HEK293 (cell line): ENCODE measurements at regions not wholly inside any gene's neighbourhood (a gene's known extent, or its start where the extent isn't known, plus 50 kb on each side); places are given as distances from the start of the nearest gene placed in this dataset.

Source experiments
- CTCF ChIA-PET: fragments of 350-600 bp; formaldehyde crosslinking; extraction: SDS; loops from one replicate; lab custom pipeline; 2021; ENCODE audit warnings: antibody characterized with exemption; lab: Yijun Ruan, JAX
- POLR2A ChIA-PET: fragments of 300-600 bp; formaldehyde crosslinking; extraction: SDS; loops from one replicate; lab custom pipeline; 2020; ENCODE audit warnings: antibody characterized with exemption, inconsistent platforms; lab: Yijun Ruan, JAX
- H3K27ac ChIP-seq: fragments of 200-500 bp; sonication (Bioruptor generic); 2 replicates; pipeline ENCODE4 v1.5.1; 2014; ENCODE audit warnings: low read depth, low read length, control low read depth, inconsistent platforms; ENCODE audit errors: extremely low read depth
- H3K36me3 ChIP-seq, 2 experiments: fragments of 200-500 bp in 1 of 2; sonication (Bioruptor generic) in 1 of 2; 1 replicate in 1 of 2; 2 replicates in 1 of 2; pipeline ENCODE4 v1.5.1; 2014 to 2017; ENCODE audit warnings: inconsistent platforms in 2 of 2, low read length in 2 of 2; ENCODE audit not compliant: control insufficient read depth in 2 of 2, insufficient read depth in 1 of 2
- H3K4me1 ChIP-seq: fragments of 200-500 bp; sonication (Bioruptor generic); 2 replicates; pipeline ENCODE4 v1.5.1; 2014; ENCODE audit warnings: mild to moderate bottlenecking, low read length, inconsistent platforms; ENCODE audit not compliant: control insufficient read depth, insufficient read depth
- H3K4me3 ChIP-seq: 2 replicates; pipeline ENCODE4 v1.5.1; 2011; ENCODE audit warnings: low read depth, mild to moderate bottlenecking, control low read depth, low read length, moderate library complexity
- H3K9me3 ChIP-seq: fragments of 200-500 bp; sonication (Bioruptor generic); 2 replicates; pipeline ENCODE4 v1.5.1; 2014; ENCODE audit warnings: low read depth, low read length, inconsistent platforms; ENCODE audit not compliant: control insufficient read depth, insufficient read depth
- GFI1B ChIP-seq: fragments of 450-650 bp; formaldehyde crosslinking; IDR thresholded peaks from 2 replicates; pipeline ENCODE4 v1.5.1; 2016; ENCODE audit warnings: missing biosample characterization, missing genetic modification characterization
- GLIS1 ChIP-seq: fragments of 450-650 bp; formaldehyde crosslinking; IDR thresholded peaks from 2 replicates; pipeline ENCODE4 v1.5.1; 2016; ENCODE audit warnings: missing biosample characterization, missing genetic modification characterization
- MZF1 ChIP-seq: fragments of 450-650 bp; formaldehyde crosslinking; IDR thresholded peaks from 2 replicates; pipeline ENCODE4 v1.5.1; 2017; ENCODE audit warnings: missing biosample characterization, missing genetic modification characterization, borderline replicate concordance
- OSR2 ChIP-seq: fragments of 450-650 bp; formaldehyde crosslinking; IDR thresholded peaks from 2 replicates; pipeline ENCODE4 v1.5.1; 2016; ENCODE audit warnings: missing biosample characterization, missing genetic modification characterization
- SP3 ChIP-seq: fragments of 450-650 bp; formaldehyde crosslinking; IDR thresholded peaks from 2 replicates; pipeline ENCODE4 v1.5.1; 2016; ENCODE audit warnings: missing biosample characterization, missing genetic modification characterization
- SP7 ChIP-seq: fragments of 450-650 bp; formaldehyde crosslinking; IDR thresholded peaks from 2 replicates; pipeline ENCODE4 v1.5.1; 2016; ENCODE audit warnings: missing biosample characterization, missing genetic modification characterization
- TRIM28 ChIP-seq: IDR thresholded peaks from 2 replicates; pipeline ENCODE4 v1.6.1; 2011; ENCODE audit warnings: low read length, control low read depth, borderline replicate concordance
- YY1 ChIP-seq: fragments of 450-650 bp; formaldehyde crosslinking; IDR thresholded peaks from 2 replicates; pipeline ENCODE4 v1.5.1; 2018; ENCODE audit warnings: missing biosample characterization, missing genetic modification characterization
- ZFP41 ChIP-seq: fragments of 450-650 bp; formaldehyde crosslinking; IDR thresholded peaks from 2 replicates; pipeline ENCODE4 v1.5.1; 2016; ENCODE audit warnings: missing biosample characterization, missing genetic modification characterization, borderline replicate concordance
- ZIC2 ChIP-seq: fragments of 450-650 bp; formaldehyde crosslinking; IDR thresholded peaks from 2 replicates; pipeline ENCODE4 v1.5.1; 2016; ENCODE audit warnings: missing biosample characterization, missing genetic modification characterization
- ZNF341 ChIP-seq: fragments of 450-650 bp; formaldehyde crosslinking; IDR thresholded peaks from 2 replicates; pipeline ENCODE4; 2016; ENCODE audit warnings: low read depth, missing biosample characterization, missing genetic modification characterization
- ZNF350 ChIP-seq: fragments of 450-650 bp; formaldehyde crosslinking; IDR thresholded peaks from 2 replicates; pipeline ENCODE4 v1.5.0; 2017; ENCODE audit warnings: missing biosample characterization, mild to moderate bottlenecking, missing genetic modification characterization
- ZNF48 ChIP-seq: fragments of 450-650 bp; formaldehyde crosslinking; IDR thresholded peaks from 2 replicates; pipeline ENCODE4 v1.5.1; 2016; ENCODE audit warnings: missing biosample characterization, missing genetic modification characterization
- ZNF623 ChIP-seq: fragments of 450-650 bp; formaldehyde crosslinking; IDR thresholded peaks from 2 replicates; pipeline ENCODE4 v1.5.1; 2016; ENCODE audit warnings: missing biosample characterization, missing genetic modification characterization
- ZNF629 ChIP-seq: fragments of 450-650 bp; formaldehyde crosslinking; IDR thresholded peaks from 2 replicates; pipeline ENCODE4 v1.5.1; 2017; ENCODE audit warnings: missing biosample characterization, missing genetic modification characterization
- ZSCAN30 ChIP-seq: fragments of 450-650 bp; IDR thresholded peaks from 2 replicates; pipeline ENCODE4 v1.5.1; 2018; ENCODE audit warnings: missing biosample characterization, mild to moderate bottlenecking, missing genetic modification characterization, moderate library complexity
- ZXDB ChIP-seq: fragments of 450-650 bp; formaldehyde crosslinking; IDR thresholded peaks from 2 replicates; pipeline ENCODE4 v1.5.1; 2016; ENCODE audit warnings: missing biosample characterization, missing genetic modification characterization
- TF ChIP-seq, protein P1 (sequence below): fragments of 450-650 bp; formaldehyde crosslinking; IDR thresholded peaks from 2 replicates; pipeline ENCODE4 v1.5.1; 2017; ENCODE audit warnings: missing biosample characterization, missing genetic modification characterization
- TF ChIP-seq, protein P2 (sequence below): fragments of 450-650 bp; formaldehyde crosslinking; IDR thresholded peaks from 2 replicates; pipeline ENCODE4 v1.5.1; 2017; ENCODE audit warnings: missing biosample characterization, missing genetic modification characterization
- TF ChIP-seq, protein P3 (sequence below): fragments of 450-650 bp; formaldehyde crosslinking; optimal IDR thresholded peaks from 2 replicates; pipeline ENCODE3; 2016; ENCODE audit warnings: missing biosample characterization, mild to moderate bottlenecking, missing genetic modification characterization
- TF ChIP-seq, protein P4 (sequence below): fragments of 450-650 bp; formaldehyde crosslinking; IDR thresholded peaks from 2 replicates; pipeline ENCODE4 v1.5.1; 2016; ENCODE audit warnings: missing biosample characterization, missing genetic modification characterization
- TF ChIP-seq, protein P5 (sequence below): fragments of 450-650 bp; formaldehyde crosslinking; IDR thresholded peaks from 2 replicates; pipeline ENCODE4 v1.5.1; 2016; ENCODE audit warnings: missing biosample characterization, missing genetic modification characterization, low read depth
- TF ChIP-seq, protein P6 (sequence below): fragments of 450-650 bp; IDR thresholded peaks from 2 replicates; pipeline ENCODE4 v1.5.1; 2018; ENCODE audit warnings: missing biosample characterization, missing genetic modification characterization
- TF ChIP-seq, protein P7 (sequence below): fragments of 450-650 bp; formaldehyde crosslinking; IDR thresholded peaks from 2 replicates; pipeline ENCODE4 v1.5.1; 2017; ENCODE audit warnings: missing biosample characterization, missing genetic modification characterization

DNA sequence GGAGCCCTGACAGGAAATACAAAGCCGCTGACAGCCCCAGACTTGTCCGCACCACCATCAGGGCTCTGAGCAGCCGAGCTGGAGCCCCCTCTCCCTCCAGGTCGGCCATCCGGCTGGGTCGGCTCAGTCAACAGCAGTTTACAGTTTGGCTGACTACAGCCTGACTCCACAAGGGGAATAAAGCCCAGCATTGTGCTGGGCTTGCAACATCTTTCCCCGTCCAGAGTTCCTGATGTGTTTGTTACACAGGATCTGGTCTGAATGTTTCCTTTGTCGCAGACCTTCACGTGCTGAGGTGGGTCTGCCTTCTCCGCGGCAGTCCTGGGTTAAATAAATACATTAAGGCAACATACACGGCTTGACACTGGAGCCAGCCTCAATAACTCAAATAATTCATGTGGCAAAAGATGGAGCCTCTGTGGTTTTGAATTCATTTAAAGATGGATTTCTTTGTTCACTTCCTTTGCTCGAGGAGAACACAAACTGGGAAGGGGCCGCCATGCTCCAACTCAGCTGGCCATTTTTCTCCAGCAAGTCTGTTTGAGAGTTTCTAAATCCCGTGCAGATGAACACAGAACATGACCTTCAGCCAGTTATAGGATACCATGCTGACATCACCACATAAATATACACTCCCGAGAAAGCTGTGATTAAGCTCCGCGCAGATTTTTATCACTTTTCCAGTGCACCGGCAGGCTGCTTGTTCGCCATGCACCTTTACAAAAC is 192.1 kb downstream of the WDR11 start:
- peak overlapping the region; percentile 57; the same call in 1 of the 2 replicates for H3K27ac ChIP-seq
- H3K9me3 ChIP-seq, result no peaks in the 10 kb centered on the region
- ChIA-PET CTCF (interaction anchor here (1.0 to 1.2 kb wide), 2 partner anchors 56 to 94 kb away, joined by 3 to 4 read pairs; no protein-coding TSS in a partner anchor), POLR2A (no interaction called here)
- peaks cover 5% of the 10 kb centered on the region for H3K4me1 ChIP-seq
- H3K4me3 ChIP-seq, result no peak overlapping the region
- H3K36me3 ChIP-seq, result no peaks in the 10 kb centered on the region
- TF ChIP-seq ZNF48 (tag by site-specific recombination) (no peak), OSR2 (tag by site-specific recombination) (no peak), TRIM28 (peak; percentile 54), ZFP41 (tag by site-specific recombination) (no peak), ZNF623 (tag by site-specific recombination) (no peak), ZNF341 (tag by site-specific recombination) (no peak), SP3 (tag by site-specific recombination) (no peak), GLIS1 (tag by site-specific recombination) (no peak), ZNF629 (tag by site-specific recombination) (0 out of 2 replicates have a peak, but pooled peaks have one; percentile 30), SP7 (tag by site-specific recombination) (peak; percentile 84), MZF1 (tag by site-specific recombination) (0 out of 2 replicates have a peak, but pooled peaks have one; percentile 22), ZXDB (tag by site-specific recombination) (no peak), ZNF350 (tag by site-specific recombination) (no peak), ZSCAN30 (peak; percentile 41; the same call in 1 of the 2 replicates), ZIC2 (tag by site-specific recombination) (peak; percentile 38; the same call in 1 of the 2 replicates), GFI1B (tag by site-specific recombination) (0 out of 2 replicates have a peak, but pooled peaks have one; percentile 38), YY1 (tag by site-specific recombination) (peak; percentile 49; the same call in 1 of the 2 replicates)
- TF ChIP-seq, protein P1, sequence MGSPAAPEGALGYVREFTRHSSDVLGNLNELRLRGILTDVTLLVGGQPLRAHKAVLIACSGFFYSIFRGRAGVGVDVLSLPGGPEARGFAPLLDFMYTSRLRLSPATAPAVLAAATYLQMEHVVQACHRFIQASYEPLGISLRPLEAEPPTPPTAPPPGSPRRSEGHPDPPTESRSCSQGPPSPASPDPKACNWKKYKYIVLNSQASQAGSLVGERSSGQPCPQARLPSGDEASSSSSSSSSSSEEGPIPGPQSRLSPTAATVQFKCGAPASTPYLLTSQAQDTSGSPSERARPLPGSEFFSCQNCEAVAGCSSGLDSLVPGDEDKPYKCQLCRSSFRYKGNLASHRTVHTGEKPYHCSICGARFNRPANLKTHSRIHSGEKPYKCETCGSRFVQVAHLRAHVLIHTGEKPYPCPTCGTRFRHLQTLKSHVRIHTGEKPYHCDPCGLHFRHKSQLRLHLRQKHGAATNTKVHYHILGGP (tag by site-specific recombination), result no peak
- TF ChIP-seq, protein P2, sequence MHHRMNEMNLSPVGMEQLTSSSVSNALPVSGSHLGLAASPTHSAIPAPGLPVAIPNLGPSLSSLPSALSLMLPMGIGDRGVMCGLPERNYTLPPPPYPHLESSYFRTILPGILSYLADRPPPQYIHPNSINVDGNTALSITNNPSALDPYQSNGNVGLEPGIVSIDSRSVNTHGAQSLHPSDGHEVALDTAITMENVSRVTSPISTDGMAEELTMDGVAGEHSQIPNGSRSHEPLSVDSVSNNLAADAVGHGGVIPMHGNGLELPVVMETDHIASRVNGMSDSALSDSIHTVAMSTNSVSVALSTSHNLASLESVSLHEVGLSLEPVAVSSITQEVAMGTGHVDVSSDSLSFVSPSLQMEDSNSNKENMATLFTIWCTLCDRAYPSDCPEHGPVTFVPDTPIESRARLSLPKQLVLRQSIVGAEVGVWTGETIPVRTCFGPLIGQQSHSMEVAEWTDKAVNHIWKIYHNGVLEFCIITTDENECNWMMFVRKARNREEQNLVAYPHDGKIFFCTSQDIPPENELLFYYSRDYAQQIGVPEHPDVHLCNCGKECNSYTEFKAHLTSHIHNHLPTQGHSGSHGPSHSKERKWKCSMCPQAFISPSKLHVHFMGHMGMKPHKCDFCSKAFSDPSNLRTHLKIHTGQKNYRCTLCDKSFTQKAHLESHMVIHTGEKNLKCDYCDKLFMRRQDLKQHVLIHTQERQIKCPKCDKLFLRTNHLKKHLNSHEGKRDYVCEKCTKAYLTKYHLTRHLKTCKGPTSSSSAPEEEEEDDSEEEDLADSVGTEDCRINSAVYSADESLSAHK (tag by site-specific recombination), result peak; percentile 97
- TF ChIP-seq, protein P3, sequence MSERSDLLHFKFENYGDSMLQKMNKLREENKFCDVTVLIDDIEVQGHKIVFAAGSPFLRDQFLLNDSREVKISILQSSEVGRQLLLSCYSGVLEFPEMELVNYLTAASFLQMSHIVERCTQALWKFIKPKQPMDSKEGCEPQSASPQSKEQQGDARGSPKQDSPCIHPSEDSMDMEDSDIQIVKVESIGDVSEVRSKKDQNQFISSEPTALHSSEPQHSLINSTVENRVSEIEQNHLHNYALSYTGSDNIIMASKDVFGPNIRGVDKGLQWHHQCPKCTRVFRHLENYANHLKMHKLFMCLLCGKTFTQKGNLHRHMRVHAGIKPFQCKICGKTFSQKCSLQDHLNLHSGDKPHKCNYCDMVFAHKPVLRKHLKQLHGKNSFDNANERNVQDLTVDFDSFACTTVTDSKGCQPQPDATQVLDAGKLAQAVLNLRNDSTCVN (tag by site-specific recombination), result peak; percentile 7
- TF ChIP-seq, protein P4, sequence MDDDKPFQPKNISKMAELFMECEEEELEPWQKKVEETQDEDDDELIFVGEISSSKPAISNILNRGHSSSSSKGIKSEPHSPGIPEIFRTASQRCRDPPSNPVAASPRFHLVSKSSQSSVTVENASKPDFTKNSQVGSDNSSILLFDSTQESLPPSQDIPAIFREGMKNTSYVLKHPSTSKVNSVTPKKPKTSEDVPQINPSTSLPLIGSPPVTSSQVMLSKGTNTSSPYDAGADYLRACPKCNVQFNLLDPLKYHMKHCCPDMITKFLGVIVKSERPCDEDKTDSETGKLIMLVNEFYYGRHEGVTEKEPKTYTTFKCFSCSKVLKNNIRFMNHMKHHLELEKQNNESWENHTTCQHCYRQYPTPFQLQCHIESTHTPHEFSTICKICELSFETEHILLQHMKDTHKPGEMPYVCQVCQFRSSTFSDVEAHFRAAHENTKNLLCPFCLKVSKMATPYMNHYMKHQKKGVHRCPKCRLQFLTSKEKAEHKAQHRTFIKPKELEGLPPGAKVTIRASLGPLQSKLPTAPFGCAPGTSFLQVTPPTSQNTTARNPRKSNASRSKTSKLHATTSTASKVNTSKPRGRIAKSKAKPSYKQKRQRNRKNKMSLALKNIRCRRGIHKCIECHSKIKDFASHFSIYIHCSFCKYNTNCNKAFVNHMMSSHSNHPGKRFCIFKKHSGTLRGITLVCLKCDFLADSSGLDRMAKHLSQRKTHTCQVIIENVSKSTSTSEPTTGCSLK, result no peak
- TF ChIP-seq, protein P5, sequence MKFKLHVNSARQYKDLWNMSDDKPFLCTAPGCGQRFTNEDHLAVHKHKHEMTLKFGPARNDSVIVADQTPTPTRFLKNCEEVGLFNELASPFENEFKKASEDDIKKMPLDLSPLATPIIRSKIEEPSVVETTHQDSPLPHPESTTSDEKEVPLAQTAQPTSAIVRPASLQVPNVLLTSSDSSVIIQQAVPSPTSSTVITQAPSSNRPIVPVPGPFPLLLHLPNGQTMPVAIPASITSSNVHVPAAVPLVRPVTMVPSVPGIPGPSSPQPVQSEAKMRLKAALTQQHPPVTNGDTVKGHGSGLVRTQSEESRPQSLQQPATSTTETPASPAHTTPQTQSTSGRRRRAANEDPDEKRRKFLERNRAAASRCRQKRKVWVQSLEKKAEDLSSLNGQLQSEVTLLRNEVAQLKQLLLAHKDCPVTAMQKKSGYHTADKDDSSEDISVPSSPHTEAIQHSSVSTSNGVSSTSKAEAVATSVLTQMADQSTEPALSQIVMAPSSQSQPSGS (tag by site-specific recombination), result peak; percentile 28; the same call in 1 of the 2 replicates
- TF ChIP-seq, protein P6, sequence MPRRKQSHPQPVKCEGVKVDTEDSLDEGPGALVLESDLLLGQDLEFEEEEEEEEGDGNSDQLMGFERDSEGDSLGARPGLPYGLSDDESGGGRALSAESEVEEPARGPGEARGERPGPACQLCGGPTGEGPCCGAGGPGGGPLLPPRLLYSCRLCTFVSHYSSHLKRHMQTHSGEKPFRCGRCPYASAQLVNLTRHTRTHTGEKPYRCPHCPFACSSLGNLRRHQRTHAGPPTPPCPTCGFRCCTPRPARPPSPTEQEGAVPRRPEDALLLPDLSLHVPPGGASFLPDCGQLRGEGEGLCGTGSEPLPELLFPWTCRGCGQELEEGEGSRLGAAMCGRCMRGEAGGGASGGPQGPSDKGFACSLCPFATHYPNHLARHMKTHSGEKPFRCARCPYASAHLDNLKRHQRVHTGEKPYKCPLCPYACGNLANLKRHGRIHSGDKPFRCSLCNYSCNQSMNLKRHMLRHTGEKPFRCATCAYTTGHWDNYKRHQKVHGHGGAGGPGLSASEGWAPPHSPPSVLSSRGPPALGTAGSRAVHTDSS (tag by site-specific recombination), result no peak
- TF ChIP-seq, protein P7, sequence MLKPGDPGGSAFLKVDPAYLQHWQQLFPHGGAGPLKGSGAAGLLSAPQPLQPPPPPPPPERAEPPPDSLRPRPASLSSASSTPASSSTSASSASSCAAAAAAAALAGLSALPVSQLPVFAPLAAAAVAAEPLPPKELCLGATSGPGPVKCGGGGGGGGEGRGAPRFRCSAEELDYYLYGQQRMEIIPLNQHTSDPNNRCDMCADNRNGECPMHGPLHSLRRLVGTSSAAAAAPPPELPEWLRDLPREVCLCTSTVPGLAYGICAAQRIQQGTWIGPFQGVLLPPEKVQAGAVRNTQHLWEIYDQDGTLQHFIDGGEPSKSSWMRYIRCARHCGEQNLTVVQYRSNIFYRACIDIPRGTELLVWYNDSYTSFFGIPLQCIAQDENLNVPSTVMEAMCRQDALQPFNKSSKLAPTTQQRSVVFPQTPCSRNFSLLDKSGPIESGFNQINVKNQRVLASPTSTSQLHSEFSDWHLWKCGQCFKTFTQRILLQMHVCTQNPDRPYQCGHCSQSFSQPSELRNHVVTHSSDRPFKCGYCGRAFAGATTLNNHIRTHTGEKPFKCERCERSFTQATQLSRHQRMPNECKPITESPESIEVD (tag by site-specific recombination), result peak; percentile 62
